ENCODE measurements at regions not wholly inside any gene's neighbourhood (a gene's known extent, or its start where the extent isn't known, plus 50 kb on each side); places are given as distances from the start of the nearest gene placed in this dataset.

DNA sequence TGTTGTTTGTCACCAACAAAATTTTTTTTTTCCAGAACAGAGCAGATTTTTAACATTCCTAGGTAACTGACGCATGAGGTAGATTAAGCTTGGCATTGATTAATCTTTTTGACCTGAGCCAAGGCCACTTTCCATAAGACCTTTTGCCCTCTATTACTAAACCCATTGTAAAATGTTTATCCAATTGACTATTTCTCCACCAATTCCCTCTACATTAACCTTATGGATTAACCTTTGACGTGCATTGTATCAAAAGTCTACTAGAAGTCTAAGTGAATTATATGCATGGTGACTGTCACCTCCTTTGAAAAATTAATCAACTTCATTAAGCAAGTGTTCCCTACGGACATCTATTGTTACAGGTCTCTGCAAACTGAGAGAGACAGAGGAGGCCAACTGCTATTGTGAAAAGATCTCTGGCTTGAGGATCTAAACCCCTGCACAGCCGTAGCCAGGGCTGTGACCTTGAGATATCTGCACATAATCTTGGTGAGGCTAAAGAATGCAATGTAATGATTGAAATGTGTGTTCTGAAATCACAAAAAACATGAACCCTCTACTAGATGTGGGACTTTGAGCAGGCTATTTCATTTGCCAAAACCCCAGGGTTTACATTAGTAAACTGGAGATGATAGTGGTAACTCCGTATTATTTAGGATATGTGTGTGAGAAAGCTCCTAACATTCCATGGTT is 632.2 kb downstream of the TLR4 start:
- Histone ChIP-seq H3K27ac (no peak overlapping the region), H3K9me3 (no peaks in the 10 kb centered on the region), H3K4me3 (no peak overlapping the region), H3K36me3 (no peaks in the 10 kb centered on the region), H3K4me1 (no peaks in the 10 kb centered on the region), H3K27me3 (no peaks in the 10 kb centered on the region)
- TF ChIP-seq POLR2A (IDR thresholded peaks at IDR 0.05): no peak
- TF ChIP-seq, protein P1, sequence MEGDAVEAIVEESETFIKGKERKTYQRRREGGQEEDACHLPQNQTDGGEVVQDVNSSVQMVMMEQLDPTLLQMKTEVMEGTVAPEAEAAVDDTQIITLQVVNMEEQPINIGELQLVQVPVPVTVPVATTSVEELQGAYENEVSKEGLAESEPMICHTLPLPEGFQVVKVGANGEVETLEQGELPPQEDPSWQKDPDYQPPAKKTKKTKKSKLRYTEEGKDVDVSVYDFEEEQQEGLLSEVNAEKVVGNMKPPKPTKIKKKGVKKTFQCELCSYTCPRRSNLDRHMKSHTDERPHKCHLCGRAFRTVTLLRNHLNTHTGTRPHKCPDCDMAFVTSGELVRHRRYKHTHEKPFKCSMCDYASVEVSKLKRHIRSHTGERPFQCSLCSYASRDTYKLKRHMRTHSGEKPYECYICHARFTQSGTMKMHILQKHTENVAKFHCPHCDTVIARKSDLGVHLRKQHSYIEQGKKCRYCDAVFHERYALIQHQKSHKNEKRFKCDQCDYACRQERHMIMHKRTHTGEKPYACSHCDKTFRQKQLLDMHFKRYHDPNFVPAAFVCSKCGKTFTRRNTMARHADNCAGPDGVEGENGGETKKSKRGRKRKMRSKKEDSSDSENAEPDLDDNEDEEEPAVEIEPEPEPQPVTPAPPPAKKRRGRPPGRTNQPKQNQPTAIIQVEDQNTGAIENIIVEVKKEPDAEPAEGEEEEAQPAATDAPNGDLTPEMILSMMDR (IDR thresholded peaks at IDR 0.05): no peak
- no peak for DNase-seq
- intact Hi-C loops (cut with DNase I; ENCODE audit: low total_unique reads): no loop called here

DNA sequence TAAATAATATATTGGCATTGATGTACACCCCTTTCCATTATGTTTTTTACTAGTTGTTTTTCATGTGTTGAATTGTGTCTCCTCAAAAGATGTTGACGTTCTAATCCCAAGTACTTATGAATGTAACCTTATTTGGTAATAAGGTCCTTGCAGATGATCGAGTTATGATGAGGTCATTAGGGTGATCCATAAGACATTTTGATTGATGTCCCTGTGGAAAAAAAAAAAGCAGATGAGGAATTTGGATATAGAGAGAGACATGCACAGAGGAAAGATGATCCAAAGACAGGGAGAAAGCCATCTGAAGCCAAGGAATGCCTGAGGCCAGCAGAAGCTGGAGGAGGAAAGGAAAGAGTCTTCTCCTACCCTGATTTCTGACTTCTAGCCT is 632.7 kb downstream of the TLR4 start:
- Histone ChIP-seq H3K4me1 (no peaks in the 10 kb centered on the region), H3K9me3 (no peaks in the 10 kb centered on the region), H3K27me3 (no peaks in the 10 kb centered on the region), H3K4me3 (no peak overlapping the region), H3K27ac (no peak overlapping the region), H3K36me3 (no peaks in the 10 kb centered on the region)
- intact Hi-C loops (cut with DNase I; ENCODE audit: low total_unique reads): no loop called here
- no peak for TF ChIP-seq POLR2A (IDR thresholded peaks at IDR 0.05)
- TF ChIP-seq, protein P1 (IDR thresholded peaks at IDR 0.05): no peak
- DNase-seq: no peak

DNA sequence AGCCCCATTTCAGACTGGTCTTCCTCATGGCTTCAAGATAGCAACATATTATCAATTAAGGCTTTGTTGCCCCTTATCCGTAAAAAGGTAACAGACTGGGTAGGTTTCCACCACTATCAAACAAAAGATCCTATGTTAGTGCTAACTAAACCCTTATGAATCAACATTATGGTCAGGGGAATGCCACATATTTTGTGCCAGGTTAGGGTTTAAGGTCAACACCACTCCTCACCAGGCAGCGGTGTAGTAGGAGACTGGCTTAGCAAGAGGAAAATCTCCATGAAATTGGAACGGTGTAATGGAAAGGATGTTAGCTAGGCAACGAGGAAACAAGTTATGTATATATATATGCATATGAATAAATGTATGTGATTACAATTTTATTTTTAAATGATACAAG is 655.8 kb downstream of the TLR4 start:
- H3K27ac ChIP-seq: no peak overlapping the region
- no peaks in the 10 kb centered on the region for H3K9me3 ChIP-seq
- intact Hi-C loops (cut with DNase I; ENCODE audit: low total_unique reads): no loop called here
- H3K4me1 ChIP-seq: no peaks in the 10 kb centered on the region
- H3K4me3 ChIP-seq: no peak overlapping the region
- no peak for DNase-seq
- H3K36me3 ChIP-seq: no peaks in the 10 kb centered on the region
- no peak for TF ChIP-seq POLR2A (IDR thresholded peaks at IDR 0.05)
- TF ChIP-seq, protein P1 (IDR thresholded peaks at IDR 0.05): no peak
- H3K27me3 ChIP-seq: no peaks in the 10 kb centered on the region

DNA sequence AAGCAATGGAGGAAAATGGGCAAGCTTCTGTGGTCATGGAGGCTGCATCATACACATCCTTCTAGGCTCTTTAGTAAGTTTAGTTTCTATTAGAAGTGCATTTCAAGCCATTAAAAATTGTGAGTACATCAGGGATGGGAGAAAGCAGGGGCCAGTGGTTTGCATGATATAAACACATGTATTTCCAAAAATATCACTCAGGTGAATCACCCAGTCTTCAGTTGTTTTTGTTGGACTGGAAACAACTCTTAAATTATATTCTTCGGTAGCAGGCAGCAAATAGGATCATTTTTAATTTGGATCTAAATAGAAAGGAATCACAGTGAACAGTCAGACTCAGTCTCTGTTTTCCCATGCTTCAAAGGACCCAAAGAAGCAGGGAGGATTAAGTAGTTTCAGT is 657.9 kb downstream of the TLR4 start:
- intact Hi-C loops (cut with DNase I; ENCODE audit: low total_unique reads): no loop called here
- H3K36me3 ChIP-seq: no peaks in the 10 kb centered on the region
- H3K4me3 ChIP-seq: no peak overlapping the region
- DNase-seq: no peak
- TF ChIP-seq, protein P1 (IDR thresholded peaks at IDR 0.05): no peak
- no peak for TF ChIP-seq POLR2A (IDR thresholded peaks at IDR 0.05)
- no peaks in the 10 kb centered on the region for H3K4me1 ChIP-seq
- no peak overlapping the region for H3K27ac ChIP-seq
- H3K27me3 ChIP-seq: no peaks in the 10 kb centered on the region
- no peaks in the 10 kb centered on the region for H3K9me3 ChIP-seq

DNA sequence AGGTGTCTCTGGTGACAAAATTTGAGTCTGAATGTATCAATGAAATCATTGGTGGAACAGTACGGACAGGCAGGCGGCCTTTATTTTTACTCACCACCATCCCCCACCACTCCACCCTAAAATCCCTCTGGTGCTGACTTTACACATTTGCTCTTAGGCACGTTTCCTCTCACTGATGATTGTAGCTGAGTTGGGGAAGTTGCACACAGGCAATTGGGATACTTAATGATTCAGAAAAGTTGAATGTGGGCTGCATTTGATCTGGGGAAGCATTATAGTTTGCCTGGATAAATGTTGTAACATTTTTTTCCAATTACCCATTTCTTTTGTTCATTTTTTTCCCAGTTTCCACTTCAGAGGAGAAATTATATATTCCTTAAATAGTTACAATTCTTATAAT is 658.4 kb downstream of the TLR4 start:
- Histone ChIP-seq H3K36me3 (no peaks in the 10 kb centered on the region), H3K4me3 (no peak overlapping the region), H3K4me1 (no peaks in the 10 kb centered on the region), H3K9me3 (no peaks in the 10 kb centered on the region), H3K27ac (no peak overlapping the region), H3K27me3 (no peaks in the 10 kb centered on the region)
- TF ChIP-seq, protein P1 (IDR thresholded peaks at IDR 0.05): no peak
- no peak for TF ChIP-seq POLR2A (IDR thresholded peaks at IDR 0.05)
- intact Hi-C loops (cut with DNase I; ENCODE audit: low total_unique reads): no loop called here
- DNase-seq: no peak
